Activated CD4-positive, alpha-beta memory T cell treated with anti-CD3 and anti-CD28 coated beads, Interleukin-2, amount 10 ng/mL, durations not matched to agents 7 days and 5 days (primary cell): ENCODE measurements at regions not wholly inside any gene's neighbourhood (a gene's known extent, or its start where the extent isn't known, plus 50 kb on each side); places are given as distances from the start of the nearest gene placed in this dataset.

Experiments
- CTCF ChIA-PET: fragments of 350-600 bp; sonication (Branson Sonifier 250); formaldehyde crosslinking; loops from one replicate; lab custom pipeline; 2021; ENCODE audit warnings: antibody characterized with exemption, inconsistent platforms; lab: Charles Lee
- POLR2A ChIA-PET: fragments of 350-600 bp; sonication (Branson Sonifier 250); formaldehyde crosslinking; loops from one replicate; lab custom pipeline; 2021; ENCODE audit warnings: antibody characterized with exemption; lab: Charles Lee
- DNase-seq: peaks from one replicate; pipeline ENCODE4 v3.0.0-alpha.2; 2020
- H3K27ac Mint-ChIP-seq: one replicate; pipeline ENCODE4 v1.8.0; 2021; ENCODE audit warnings: mild to moderate bottlenecking, mixed read lengths
- H3K27me3 Mint-ChIP-seq: one replicate; pipeline ENCODE4 v1.8.0; 2021; ENCODE audit warnings: mixed read lengths
- H3K36me3 Mint-ChIP-seq: one replicate; pipeline ENCODE4 v1.8.0; 2021; ENCODE audit warnings: low read depth, mixed read lengths
- H3K4me1 Mint-ChIP-seq: one replicate; pipeline ENCODE4 v1.8.0; 2021; ENCODE audit warnings: mixed read lengths
- H3K4me3 Mint-ChIP-seq: one replicate; pipeline ENCODE4 v1.8.0; 2021; ENCODE audit warnings: mild to moderate bottlenecking, mixed read lengths
- H3K9me3 Mint-ChIP-seq: one replicate; pipeline ENCODE4 v1.8.0; 2021; ENCODE audit warnings: mixed read lengths

- Mint-ChIP-seq H3K27me3 (no peaks in the 10 kb centered on the region), H3K27ac (no peak overlapping the region), H3K4me3 (no peak overlapping the region), H3K9me3 (peaks cover 8% of the 10 kb centered on the region), H3K4me1 (no peaks in the 10 kb centered on the region), H3K36me3 (no peaks in the 10 kb centered on the region)
- DNase-seq = no peak
- ChIA-PET CTCF (no interaction called here), POLR2A (no interaction called here)
These were observed 181.9 kb upstream of the ANKRD30A start for GRCh38 chr10:36943544-36943943.

- H3K27me3 Mint-ChIP-seq = no peaks in the 10 kb centered on the region
- DNase-seq = no peak
- H3K9me3 Mint-ChIP-seq = peaks cover 8% of the 10 kb centered on the region
- CTCF ChIA-PET = interaction anchor here (0.7 kb wide), 1 partner anchor 10 kb away, joined by 3 read pairs; no protein-coding TSS in a partner anchor
- H3K4me1 Mint-ChIP-seq = no peaks in the 10 kb centered on the region
- H3K27ac Mint-ChIP-seq = no peak overlapping the region
- no peak overlapping the region for H3K4me3 Mint-ChIP-seq
- POLR2A ChIA-PET = no interaction called here
- no peaks in the 10 kb centered on the region for H3K36me3 Mint-ChIP-seq
These were observed 182.8 kb upstream of the ANKRD30A start for GRCh38 chr10:36942616-36943015.

GRCh38 chr10:36903040-36903439, 222.4 kb upstream of the ANKRD30A start:
- H3K4me3 Mint-ChIP-seq = no peak overlapping the region
- peaks cover 3% of the 10 kb centered on the region for H3K9me3 Mint-ChIP-seq
- no peak for DNase-seq
- H3K36me3 Mint-ChIP-seq = no peaks in the 10 kb centered on the region
- no peak overlapping the region for H3K27ac Mint-ChIP-seq
- H3K27me3 Mint-ChIP-seq = no peaks in the 10 kb centered on the region
- ChIA-PET CTCF (no interaction called here), POLR2A (no interaction called here)
- no peaks in the 10 kb centered on the region for H3K4me1 Mint-ChIP-seq

- H3K27me3 Mint-ChIP-seq = no peaks in the 10 kb centered on the region
- H3K36me3 Mint-ChIP-seq = no peaks in the 10 kb centered on the region
- POLR2A ChIA-PET = no interaction called here
- H3K4me1 Mint-ChIP-seq = no peaks in the 10 kb centered on the region
- no peak overlapping the region for H3K4me3 Mint-ChIP-seq
- H3K27ac Mint-ChIP-seq = no peak overlapping the region
- no peak for DNase-seq
- CTCF ChIA-PET = no interaction called here
- H3K9me3 Mint-ChIP-seq = peaks cover 5% of the 10 kb centered on the region
These were observed 225.7 kb upstream of the ANKRD30A start for GRCh38 chr10:36899652-36900051.

- Mint-ChIP-seq H3K27ac (no peak overlapping the region), H3K4me1 (no peaks in the 10 kb centered on the region), H3K9me3 (no peaks in the 10 kb centered on the region), H3K27me3 (no peaks in the 10 kb centered on the region), H3K36me3 (no peaks in the 10 kb centered on the region), H3K4me3 (no peak overlapping the region)
- POLR2A ChIA-PET = no interaction called here
- DNase-seq = peak; percentile 46
- CTCF ChIA-PET = interaction anchor here (1.1 kb wide), 1 partner anchor 865 kb away, joined by 3 read pairs; no protein-coding TSS in a partner anchor
These were observed 236.3 kb upstream of the ANKRD30A start for GRCh38 chr10:36888925-36889573.

GRCh38 chr10:36886303-36886891, 239.0 kb upstream of the ANKRD30A start:
- no peak overlapping the region for H3K4me3 Mint-ChIP-seq
- no peaks in the 10 kb centered on the region for H3K4me1 Mint-ChIP-seq
- H3K27ac Mint-ChIP-seq = no peak overlapping the region
- no peak for DNase-seq
- no peaks in the 10 kb centered on the region for H3K36me3 Mint-ChIP-seq
- no peaks in the 10 kb centered on the region for H3K9me3 Mint-ChIP-seq
- POLR2A ChIA-PET = no interaction called here
- H3K27me3 Mint-ChIP-seq = no peaks in the 10 kb centered on the region
- CTCF ChIA-PET = no interaction called here

GRCh38 chr10:36885746-36886145, 239.7 kb upstream of the ANKRD30A start:
- Mint-ChIP-seq H3K27ac (no peak overlapping the region), H3K9me3 (no peaks in the 10 kb centered on the region), H3K27me3 (no peaks in the 10 kb centered on the region), H3K4me1 (no peaks in the 10 kb centered on the region), H3K4me3 (no peak overlapping the region), H3K36me3 (no peaks in the 10 kb centered on the region)
- CTCF ChIA-PET = no interaction called here
- no peak for DNase-seq
- POLR2A ChIA-PET = no interaction called here

- no peak for DNase-seq
- no peak overlapping the region for H3K4me3 Mint-ChIP-seq
- H3K27me3 Mint-ChIP-seq = no peaks in the 10 kb centered on the region
- no peaks in the 10 kb centered on the region for H3K4me1 Mint-ChIP-seq
- ChIA-PET CTCF (no interaction called here), POLR2A (no interaction called here)
- H3K9me3 Mint-ChIP-seq = no peaks in the 10 kb centered on the region
- H3K27ac Mint-ChIP-seq = no peak overlapping the region
- no peaks in the 10 kb centered on the region for H3K36me3 Mint-ChIP-seq
These were observed 242.6 kb upstream of the ANKRD30A start for GRCh38 chr10:36882781-36883180.

GRCh38 chr10:36880898-36881297, 244.5 kb upstream of the ANKRD30A start:
- ChIA-PET CTCF (interaction anchor here (1.0 to 1.6 kb wide), 2 partner anchors 1237 to 1244 kb away, joined by 3 to 4 read pairs; no protein-coding TSS in a partner anchor), POLR2A (no interaction called here)
- H3K27ac Mint-ChIP-seq = no peak overlapping the region
- no peaks in the 10 kb centered on the region for H3K9me3 Mint-ChIP-seq
- no peaks in the 10 kb centered on the region for H3K4me1 Mint-ChIP-seq
- H3K27me3 Mint-ChIP-seq = no peaks in the 10 kb centered on the region
- no peaks in the 10 kb centered on the region for H3K36me3 Mint-ChIP-seq
- H3K4me3 Mint-ChIP-seq = no peak overlapping the region
- DNase-seq = no peak

GRCh38 chr10:36872702-36873393, 252.6 kb upstream of the ANKRD30A start:
- Mint-ChIP-seq H3K27ac (no peak overlapping the region), H3K9me3 (no peaks in the 10 kb centered on the region), H3K4me3 (no peak overlapping the region), H3K36me3 (no peaks in the 10 kb centered on the region), H3K4me1 (no peaks in the 10 kb centered on the region), H3K27me3 (no peaks in the 10 kb centered on the region)
- DNase-seq = no peak
- POLR2A ChIA-PET = no interaction called here
- CTCF ChIA-PET = interaction anchor here (0.7 kb wide), 1 partner anchor 352 kb away, joined by 3 read pairs; no protein-coding TSS in a partner anchor

- Mint-ChIP-seq H3K27me3 (no peaks in the 10 kb centered on the region), H3K4me1 (no peaks in the 10 kb centered on the region), H3K9me3 (peaks cover 3% of the 10 kb centered on the region), H3K36me3 (no peaks in the 10 kb centered on the region), H3K27ac (no peak overlapping the region), H3K4me3 (no peak overlapping the region)
- CTCF ChIA-PET = no interaction called here
- POLR2A ChIA-PET = no interaction called here
- no peak for DNase-seq
These were observed 284.6 kb upstream of the ANKRD30A start for GRCh38 chr10:36840788-36841187.

GRCh38 chr10:36837416-36837815, 288.0 kb upstream of the ANKRD30A start:
- ChIA-PET POLR2A (no interaction called here), CTCF (no interaction called here)
- no peak overlapping the region for H3K27ac Mint-ChIP-seq
- no peaks in the 10 kb centered on the region for H3K4me1 Mint-ChIP-seq
- H3K36me3 Mint-ChIP-seq = no peaks in the 10 kb centered on the region
- H3K9me3 Mint-ChIP-seq = peaks cover 3% of the 10 kb centered on the region
- no peak for DNase-seq
- no peaks in the 10 kb centered on the region for H3K27me3 Mint-ChIP-seq
- no peak overlapping the region for H3K4me3 Mint-ChIP-seq

- H3K27me3 Mint-ChIP-seq = no peaks in the 10 kb centered on the region
- H3K9me3 Mint-ChIP-seq = peaks cover 14% of the 10 kb centered on the region
- H3K27ac Mint-ChIP-seq = no peak overlapping the region
- POLR2A ChIA-PET = no interaction called here
- CTCF ChIA-PET = no interaction called here
- H3K4me3 Mint-ChIP-seq = no peak overlapping the region
- no peaks in the 10 kb centered on the region for H3K4me1 Mint-ChIP-seq
- no peak for DNase-seq
- H3K36me3 Mint-ChIP-seq = no peaks in the 10 kb centered on the region
These were observed 305.6 kb upstream of the ANKRD30A start for GRCh38 chr10:36819781-36820180.
